BLaER1 treated with 17β-estradiol and CSF1 and Interleukin-3, amounts not matched to agents 10 nM and 100 nM (cell line): ENCODE measurements at regions not wholly inside any gene's neighbourhood (a gene's known extent, or its start where the extent isn't known, plus 50 kb on each side); places are given as distances from the start of the nearest gene placed in this dataset.

Source experiments
- H3K27ac ChIP-seq, 11 experiments: shearing (Covaris generic); formaldehyde crosslinking; 2 replicates each; pipeline ENCODE4 v1.8.1; 2022
- H3K27me3 ChIP-seq, 11 experiments: shearing (Covaris generic); formaldehyde crosslinking; 2 replicates each; pipeline ENCODE4 v1.8.1; 2022
- H3K36me3 ChIP-seq, 11 experiments: shearing (Covaris generic); formaldehyde crosslinking; 2 replicates each; pipeline ENCODE4 v1.8.1; 2022
- H3K4me1 ChIP-seq, 10 experiments: shearing (Covaris generic); formaldehyde crosslinking; 2 replicates each; pipeline ENCODE4 v1.8.1; 2022
- H3K4me2 ChIP-seq, 11 experiments: shearing (Covaris generic); formaldehyde crosslinking; 2 replicates each; pipeline ENCODE4 v1.8.1; 2022
- H3K4me3 ChIP-seq, 10 experiments: shearing (Covaris generic); formaldehyde crosslinking; 2 replicates each; pipeline ENCODE4 v1.8.1; 2022
- H3K9ac ChIP-seq, 11 experiments: shearing (Covaris generic); formaldehyde crosslinking; 2 replicates each; pipeline ENCODE4 v1.8.1; 2022
- H3K9me3 ChIP-seq, 11 experiments: shearing (Covaris generic); formaldehyde crosslinking; replicated peaks in 1 of 11; 2 replicates each; pipeline ENCODE4 v1.8.1; 2022
- H4K20me1 ChIP-seq, 11 experiments: shearing (Covaris generic); formaldehyde crosslinking; 2 replicates each; pipeline ENCODE4 v1.8.1; 2022
- Cebpa-rat ChIP-seq, 11 experiments: shearing (Covaris generic); IDR thresholded peaks; 2 replicates each; pipeline ENCODE4 v1.8.1; 2022

- H4K20me1 ChIP-seq = no peaks in the 10 kb centered on the region; a peak in 1 of 22 replicates
- no peak overlapping the region for H3K9ac ChIP-seq
- peaks cover 36 to 85% (median 54%) of the 10 kb centered on the region in 11 experiments for H3K27me3 ChIP-seq
- no peaks in the 10 kb centered on the region for H3K36me3 ChIP-seq
- no peak overlapping the region for H3K4me3 ChIP-seq
- no peak overlapping the region for H3K4me2 ChIP-seq
- TF ChIP-seq Cebpa-rat (IDR thresholded peaks at IDR 0.05) = no peak
- H3K4me1 ChIP-seq = peaks cover 0 to 16% (median 0%) of the 10 kb centered on the region in 10 experiments; a peak in 5 of 20 replicates
- H3K27ac ChIP-seq = no peak overlapping the region
- peaks cover 0 to 21% (median 12%) of the 10 kb centered on the region in 11 experiments; a peak in 14 of 22 replicates for H3K9me3 ChIP-seq
These were observed 53.2 kb upstream of the FRMPD3 start for GRCh38 chrX:107396235-107396634.

- H3K9ac ChIP-seq = no peak overlapping the region
- H3K4me1 ChIP-seq = peaks cover 0 to 16% (median 0%) of the 10 kb centered on the region in 10 experiments; a peak in 5 of 20 replicates
- H3K27me3 ChIP-seq = peaks cover 30 to 80% (median 48%) of the 10 kb centered on the region in 11 experiments
- no peak for TF ChIP-seq Cebpa-rat (IDR thresholded peaks at IDR 0.05)
- H4K20me1 ChIP-seq = no peaks in the 10 kb centered on the region; a peak in 1 of 22 replicates
- H3K4me3 ChIP-seq = no peak overlapping the region
- H3K36me3 ChIP-seq = no peaks in the 10 kb centered on the region
- H3K27ac ChIP-seq = no peak overlapping the region
- no peak overlapping the region for H3K4me2 ChIP-seq
- H3K9me3 ChIP-seq = peaks cover 0 to 16% (median 12%) of the 10 kb centered on the region in 11 experiments; a peak in 12 of 22 replicates
These were observed 52.7 kb upstream of the FRMPD3 start for GRCh38 chrX:107396783-107397182.

- H3K36me3 ChIP-seq = no peaks in the 10 kb centered on the region
- TF ChIP-seq Cebpa-rat (IDR thresholded peaks at IDR 0.05) = no peak
These were observed 51.3 kb upstream of the FRMPD3 start for GRCh38 chrX:107398115-107398514.

More at GRCh38 chrX:107398115-107398514, 51.3 kb upstream of the FRMPD3 start:
- no peak overlapping the region for H3K9ac ChIP-seq
- H3K9me3 ChIP-seq = peaks cover 2 to 23% (median 15%) of the 10 kb centered on the region in 11 experiments
- H4K20me1 ChIP-seq = no peaks in the 10 kb centered on the region; a peak in 1 of 22 replicates
- no peak overlapping the region for H3K4me3 ChIP-seq
- peaks cover 0 to 16% (median 0%) of the 10 kb centered on the region in 10 experiments; a peak in 5 of 20 replicates for H3K4me1 ChIP-seq
- H3K27me3 ChIP-seq = peaks cover 29 to 71% (median 47%) of the 10 kb centered on the region in 11 experiments
- H3K27ac ChIP-seq = no peak overlapping the region
- peak overlapping the region in 1 of 11 experiments; percentile 25; a peak in 3 of 22 replicates for H3K4me2 ChIP-seq
